ENCODE measurements at regions not wholly inside any gene's neighbourhood (a gene's known extent, or its start where the extent isn't known, plus 50 kb on each side); places are given as distances from the start of the nearest gene placed in this dataset.

DNA sequence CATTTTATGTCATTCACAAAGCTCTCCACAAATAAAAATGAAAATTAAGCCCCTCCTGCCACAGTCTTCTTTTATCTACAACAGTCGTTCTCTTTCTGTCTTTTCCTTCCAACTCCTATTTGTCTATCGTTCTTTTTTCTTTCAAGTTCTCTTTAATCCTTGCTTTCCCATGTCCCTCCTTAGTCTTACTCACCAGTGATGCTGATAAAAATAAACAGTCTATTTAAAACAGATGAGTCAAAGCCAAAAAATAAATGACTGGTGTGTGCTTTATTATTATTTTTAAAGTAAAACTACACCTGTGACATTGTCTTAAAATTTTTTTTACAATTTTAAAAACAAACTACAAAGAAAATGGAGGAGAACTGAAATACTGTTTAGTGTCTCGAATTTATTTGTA, 137.1 kb upstream of the TMEM161B start:
- Histone ChIP-seq H3K27ac (no peak overlapping the region), H3K4me3 (no peak overlapping the region), H3K4me1 (no peaks in the 10 kb centered on the region), H3K27me3 (no peaks in the 10 kb centered on the region), H3K36me3 (no peaks in the 10 kb centered on the region), H3K9me3 (no peaks in the 10 kb centered on the region)
- no peak for TF ChIP-seq CTCF (IDR thresholded peaks at IDR 0.05)
- no peak for TF ChIP-seq POLR2A (IDR thresholded peaks at IDR 0.05)
- DNase-seq, result no peak

DNA sequence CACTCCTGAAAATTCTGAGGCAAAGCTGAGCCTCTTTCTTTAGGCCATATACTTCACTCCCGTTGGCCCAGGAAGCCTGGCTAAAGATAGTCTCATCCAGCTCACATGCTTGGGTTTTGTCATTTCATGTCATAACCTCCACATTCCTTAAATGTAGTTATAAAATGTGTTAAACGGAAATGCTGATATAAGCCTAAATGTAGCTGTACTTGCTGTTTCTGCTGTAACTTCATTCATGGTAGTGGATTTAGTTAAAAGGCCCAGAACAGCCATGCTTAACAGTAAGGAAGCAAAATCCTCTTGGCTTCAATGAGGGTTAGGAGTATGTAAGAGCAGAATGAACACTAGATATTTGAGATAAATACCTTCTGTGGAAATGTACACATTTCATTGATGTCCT, 135.8 kb upstream of the TMEM161B start:
- TF ChIP-seq CTCF (IDR thresholded peaks at IDR 0.05) (no peak), POLR2A (IDR thresholded peaks at IDR 0.05) (no peak)
- no peak for DNase-seq
- Histone ChIP-seq H3K27ac (no peak overlapping the region), H3K9me3 (no peaks in the 10 kb centered on the region), H3K4me1 (no peaks in the 10 kb centered on the region), H3K4me3 (no peak overlapping the region), H3K27me3 (no peaks in the 10 kb centered on the region), H3K36me3 (no peaks in the 10 kb centered on the region)

DNA sequence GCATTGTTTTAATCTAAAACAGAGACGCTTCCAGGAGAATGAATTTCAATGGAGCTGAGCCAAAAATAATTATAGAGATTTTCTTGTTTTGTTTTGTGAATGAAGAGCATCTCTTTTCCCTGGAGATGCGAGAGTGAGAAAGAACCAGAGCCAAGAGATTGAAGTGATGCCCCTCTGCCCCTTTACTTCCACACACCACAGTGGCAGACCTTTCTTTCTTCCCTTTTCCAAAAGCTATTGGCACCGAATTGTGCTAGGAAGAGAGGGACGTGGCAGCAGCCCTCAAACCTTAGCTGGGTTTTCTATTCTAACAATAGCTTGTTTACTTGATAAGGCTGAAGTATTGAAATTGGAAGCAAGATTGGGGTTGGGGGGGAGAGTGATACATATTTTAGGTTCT, 133.0 kb upstream of the TMEM161B start:
- Histone ChIP-seq H3K27ac (no peak overlapping the region), H3K36me3 (no peaks in the 10 kb centered on the region), H3K9me3 (no peaks in the 10 kb centered on the region), H3K4me3 (no peak overlapping the region), H3K4me1 (no peaks in the 10 kb centered on the region), H3K27me3 (no peaks in the 10 kb centered on the region)
- TF ChIP-seq CTCF (IDR thresholded peaks at IDR 0.05) (no peak), POLR2A (IDR thresholded peaks at IDR 0.05) (no peak)
- DNase-seq, result no peak

GRCh38 chr5:88401228-88401627, 132.6 kb upstream of the TMEM161B start:
- no peak for TF ChIP-seq CTCF (IDR thresholded peaks at IDR 0.05)
- no peak for TF ChIP-seq POLR2A (IDR thresholded peaks at IDR 0.05)
- Histone ChIP-seq H3K4me1 (no peaks in the 10 kb centered on the region), H3K36me3 (no peaks in the 10 kb centered on the region), H3K27ac (no peak overlapping the region), H3K27me3 (no peaks in the 10 kb centered on the region), H3K4me3 (no peak overlapping the region), H3K9me3 (no peaks in the 10 kb centered on the region)
- DNase-seq, result no peak

DNA sequence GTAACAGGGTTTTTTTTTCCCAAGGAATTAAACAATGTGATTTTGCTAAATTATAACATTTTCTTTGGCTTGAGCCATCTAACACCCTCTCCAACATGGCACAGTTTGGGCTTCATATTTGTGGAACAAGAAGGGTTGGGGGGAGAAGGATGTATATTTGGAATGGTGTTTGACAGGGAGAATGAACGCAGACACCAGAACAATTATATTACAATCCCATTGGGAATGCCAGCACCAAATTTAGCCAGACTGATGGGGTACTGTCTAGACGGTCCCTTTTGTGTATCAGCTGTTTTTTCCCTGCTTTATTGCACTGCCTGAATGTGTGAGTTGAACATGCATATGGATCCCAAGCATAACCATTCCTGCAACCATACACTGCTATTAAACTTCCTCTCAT, 130.9 kb upstream of the TMEM161B start:
- Histone ChIP-seq H3K27ac (no peak overlapping the region), H3K9me3 (no peaks in the 10 kb centered on the region), H3K4me1 (no peaks in the 10 kb centered on the region), H3K27me3 (no peaks in the 10 kb centered on the region), H3K36me3 (no peaks in the 10 kb centered on the region), H3K4me3 (no peak overlapping the region)
- no peak for DNase-seq
- TF ChIP-seq POLR2A (IDR thresholded peaks at IDR 0.05), result no peak
- TF ChIP-seq CTCF (IDR thresholded peaks at IDR 0.05), result no peak

DNA sequence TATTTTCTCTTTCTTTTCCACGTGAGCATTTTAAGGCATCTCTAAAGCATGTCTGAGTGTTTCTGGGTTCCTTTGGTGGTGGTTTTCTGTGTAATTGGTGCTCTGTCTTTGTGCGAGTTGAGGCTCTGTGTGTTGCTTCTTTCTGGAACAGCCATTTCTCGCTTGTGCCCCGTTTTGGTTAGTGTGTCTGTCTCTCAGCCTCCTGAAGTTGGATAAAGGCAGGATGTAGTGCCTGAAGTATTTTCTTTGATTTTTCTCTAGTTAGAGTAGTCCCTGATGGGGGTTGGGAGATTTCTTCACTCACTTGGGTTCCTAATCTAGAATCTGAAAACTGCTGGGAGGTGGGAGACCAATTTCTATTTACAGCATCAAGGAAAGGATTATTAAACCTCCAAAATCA, 129.7 kb upstream of the TMEM161B start:
- no peak for DNase-seq
- TF ChIP-seq POLR2A (IDR thresholded peaks at IDR 0.05) (no peak), CTCF (IDR thresholded peaks at IDR 0.05) (no peak)
- no peaks in the 10 kb centered on the region for H3K36me3 ChIP-seq

More for the DNA sequence above, 129.7 kb upstream of the TMEM161B start:
- H3K27ac ChIP-seq, result no peak overlapping the region
- no peaks in the 10 kb centered on the region for H3K27me3 ChIP-seq
- H3K4me3 ChIP-seq, result no peak overlapping the region
- no peaks in the 10 kb centered on the region for H3K4me1 ChIP-seq
- no peaks in the 10 kb centered on the region for H3K9me3 ChIP-seq
